ENCODE measurements at regions not wholly inside any gene's neighbourhood (a gene's known extent, or its start where the extent isn't known, plus 50 kb on each side); places are given as distances from the start of the nearest gene placed in this dataset.

GRCh38 chr2:236675051-236675450, 105.4 kb downstream of the ACKR3 start:
- TF ChIP-seq REST (IDR thresholded peaks at IDR 0.05; ENCODE audit: low read depth): no peak
- no peak for TF ChIP-seq NFIC (IDR thresholded peaks at IDR 0.05)
- no peak for TF ChIP-seq EP300 (IDR thresholded peaks at IDR 0.05; ENCODE audit: borderline replicate concordance)
- TF ChIP-seq CREB1 (IDR thresholded peaks at IDR 0.05; ENCODE audit: low read depth): no peak
- no peak for TF ChIP-seq TEAD4 (IDR thresholded peaks at IDR 0.05)
- no peak for TF ChIP-seq RAD21 (IDR thresholded peaks at IDR 0.05; ENCODE audit: low read depth)
- no peak for TF ChIP-seq TCF12 (IDR thresholded peaks at IDR 0.05; ENCODE audit: low read depth)
- no peak for TF ChIP-seq FOXM1 (IDR thresholded peaks at IDR 0.05; ENCODE audit: borderline replicate concordance, low read depth)
- TF ChIP-seq YY1 (IDR thresholded peaks at IDR 0.05; ENCODE audit: low read depth): no peak
- TF ChIP-seq ZBTB7A (IDR thresholded peaks at IDR 0.05; ENCODE audit: low read depth): no peak
- TF ChIP-seq EGR1 (IDR thresholded peaks at IDR 0.05): no peak
- TF ChIP-seq TAF1 (IDR thresholded peaks at IDR 0.05; ENCODE audit: low read depth): no peak
- no peak for TF ChIP-seq USF1 (IDR thresholded peaks at IDR 0.05)
- no peak for TF ChIP-seq CEBPB (IDR thresholded peaks at IDR 0.05)
- TF ChIP-seq MAX (IDR thresholded peaks at IDR 0.05): no peak

GRCh38 chr2:236675526-236675925, 105.9 kb downstream of the ACKR3 start:
- TF ChIP-seq USF1 (IDR thresholded peaks at IDR 0.05) (no peak), NFIC (IDR thresholded peaks at IDR 0.05) (no peak), RAD21 (IDR thresholded peaks at IDR 0.05; ENCODE audit: low read depth) (no peak)

GRCh38 chr2:236676136-236676873, 106.7 kb downstream of the ACKR3 start:
- TF ChIP-seq EGR1 (IDR thresholded peaks at IDR 0.05) (no peak), USF1 (IDR thresholded peaks at IDR 0.05) (no peak), TCF12 (IDR thresholded peaks at IDR 0.05; ENCODE audit: low read depth) (no peak), TAF1 (IDR thresholded peaks at IDR 0.05; ENCODE audit: low read depth) (no peak), TEAD4 (IDR thresholded peaks at IDR 0.05) (no peak), EP300 (IDR thresholded peaks at IDR 0.05; ENCODE audit: borderline replicate concordance) (no peak)

DNA sequence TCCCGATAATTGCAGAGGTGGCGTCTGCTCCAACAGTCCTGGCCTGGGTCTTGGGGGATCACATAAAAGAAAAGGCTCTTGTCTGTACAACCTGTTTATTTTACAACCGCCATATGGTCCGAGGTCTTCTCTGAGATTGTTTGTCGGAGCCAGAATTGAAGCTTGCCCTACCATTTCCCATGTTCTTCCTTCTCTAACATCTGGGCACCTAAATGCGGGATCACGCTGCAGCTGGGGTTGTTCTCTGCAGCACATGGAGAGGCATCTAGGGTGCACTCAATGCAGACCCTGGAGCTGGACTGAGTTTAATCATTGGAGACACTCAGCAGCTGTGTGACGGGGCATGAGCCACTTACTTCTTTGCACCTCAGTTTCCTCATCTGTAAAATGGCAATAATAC, 107.7 kb downstream of the ACKR3 start:
- TF ChIP-seq MAX (IDR thresholded peaks at IDR 0.05) (no peak), TEAD4 (IDR thresholded peaks at IDR 0.05) (no peak), EGR1 (IDR thresholded peaks at IDR 0.05) (no peak), ZBTB7A (IDR thresholded peaks at IDR 0.05; ENCODE audit: low read depth) (no peak), YY1 (IDR thresholded peaks at IDR 0.05; ENCODE audit: low read depth) (no peak), CEBPB (IDR thresholded peaks at IDR 0.05) (no peak), FOXM1 (IDR thresholded peaks at IDR 0.05; ENCODE audit: borderline replicate concordance, low read depth) (no peak), CREB1 (IDR thresholded peaks at IDR 0.05; ENCODE audit: low read depth) (no peak), TAF1 (IDR thresholded peaks at IDR 0.05; ENCODE audit: low read depth) (no peak), USF1 (IDR thresholded peaks at IDR 0.05) (no peak), REST (IDR thresholded peaks at IDR 0.05; ENCODE audit: low read depth) (no peak), NFIC (IDR thresholded peaks at IDR 0.05) (no peak), TCF12 (IDR thresholded peaks at IDR 0.05; ENCODE audit: low read depth) (no peak)

- TF ChIP-seq NFIC (IDR thresholded peaks at IDR 0.05) (no peak), ZBTB7A (IDR thresholded peaks at IDR 0.05; ENCODE audit: low read depth) (no peak), CEBPB (IDR thresholded peaks at IDR 0.05) (no peak), EGR1 (IDR thresholded peaks at IDR 0.05) (no peak), REST (IDR thresholded peaks at IDR 0.05; ENCODE audit: low read depth) (no peak), TCF12 (IDR thresholded peaks at IDR 0.05; ENCODE audit: low read depth) (no peak), USF1 (IDR thresholded peaks at IDR 0.05) (no peak), TEAD4 (IDR thresholded peaks at IDR 0.05) (no peak), MAX (IDR thresholded peaks at IDR 0.05) (no peak), YY1 (IDR thresholded peaks at IDR 0.05; ENCODE audit: low read depth) (no peak), RAD21 (IDR thresholded peaks at IDR 0.05; ENCODE audit: low read depth) (no peak), TAF1 (IDR thresholded peaks at IDR 0.05; ENCODE audit: low read depth) (no peak)
Observed at GRCh38 chr2:236678307-236678975, 108.8 kb downstream of the ACKR3 start.

Measured in Ishikawa (cell line).